Panc1 (cell line): ENCODE measurements at regions not wholly inside any gene's neighbourhood (a gene's known extent, or its start where the extent isn't known, plus 50 kb on each side); places are given as distances from the start of the nearest gene placed in this dataset.

Experiments
- ATAC-seq: fragments of 200-7000 bp; cut with Tn5 transposase; 2 replicates; pipeline ENCODE4 v1.9.1; 2020; ENCODE audit warnings: mild to moderate bottlenecking, moderate library complexity
- BruUV-seq: library from RNA; stranded (reverse); fragments of 400-500 nt; replicated peaks from 2 replicates; lab custom pipeline; 2021; lab: Mats Ljungman, UMichigan
- CTCF ChIA-PET: fragments of 300-600 bp; sonication (Branson Sonifier 250); formaldehyde crosslinking; loops from one replicate; lab custom pipeline; 2022; ENCODE audit warnings: antibody characterized with exemption; lab: Charles Lee
- POLR2A ChIA-PET: fragments of 300-600 bp; sonication (Branson Sonifier 250); formaldehyde crosslinking; loops from one replicate; lab custom pipeline; 2022; ENCODE audit warnings: antibody characterized with exemption; lab: Charles Lee
- DNase-seq: peaks from one replicate; pipeline ENCODE4 v3.0.0-alpha.2; 2010; ENCODE audit warnings: low read depth, low spot score
- H3K27ac ChIP-seq: 2 replicates; pipeline ENCODE4 v1.5.1; 2011; ENCODE audit warnings: mild to moderate bottlenecking, low read length, inconsistent platforms
- H3K27me3 ChIP-seq: fragments of 200-500 bp; sonication (Bioruptor generic); 2 replicates; pipeline ENCODE4 v1.6.0; 2014; ENCODE audit warnings: low read length, inconsistent platforms; ENCODE audit not compliant: control insufficient read depth, insufficient read depth
- H3K36me3 ChIP-seq: fragments of 200-500 bp; sonication (Bioruptor generic); 2 replicates; pipeline ENCODE4 v1.5.1; 2014; ENCODE audit warnings: inconsistent platforms, mild to moderate bottlenecking, low read length, moderate library complexity; ENCODE audit not compliant: control insufficient read depth, insufficient read depth
- H3K4me1 ChIP-seq: 2 replicates; pipeline ENCODE4 v1.5.1; 2011; ENCODE audit warnings: inconsistent platforms, mild to moderate bottlenecking, low read length, moderate library complexity; ENCODE audit not compliant: control insufficient read depth, insufficient read depth
- H3K4me3 ChIP-seq, 2 experiments: 2 replicates each; pipeline ENCODE4 v1.5.1; 2011 to 2012; ENCODE audit warnings: low read depth in 2 of 2, low read length in 2 of 2, mild to moderate bottlenecking in 2 of 2, inconsistent platforms in 1 of 2, moderate library complexity in 1 of 2
- H3K9me3 ChIP-seq: fragments of 200-500 bp; sonication (Bioruptor generic); 2 replicates; pipeline ENCODE4 v1.5.1; 2014; ENCODE audit warnings: low read depth, mild to moderate bottlenecking, inconsistent platforms, low read length, moderate library complexity; ENCODE audit not compliant: control insufficient read depth, insufficient read depth
- CTCF ChIP-seq: fragments of 450-650 bp; IDR thresholded peaks from 2 replicates; pipeline ENCODE4 v1.5.1; 2017; ENCODE audit warnings: mild to moderate bottlenecking
- POLR2AphosphoS5 ChIP-seq: IDR thresholded peaks from 2 replicates; pipeline ENCODE4 v1.6.1; 2012; ENCODE audit warnings: mild to moderate bottlenecking, low read depth, low read length, moderate library complexity
- REST ChIP-seq, 2 experiments: IDR thresholded peaks; 2 replicates each; pipeline ENCODE4 v1.6.1; 2011 to 2012; ENCODE audit warnings: low read depth in 2 of 2, control low read depth in 1 of 2, low read length in 1 of 2, mild to moderate bottlenecking in 1 of 2, moderate library complexity in 1 of 2; ENCODE audit not compliant: insufficient read depth in 1 of 2
- SIN3A ChIP-seq: IDR thresholded peaks from 2 replicates; pipeline ENCODE4 v1.6.1; 2012; ENCODE audit warnings: low read depth, mild to moderate bottlenecking, low read length, moderate library complexity, borderline replicate concordance; ENCODE audit not compliant: insufficient read depth
- TCF7L2 ChIP-seq: IDR thresholded peaks from 2 replicates; pipeline ENCODE4 v1.6.1; 2011; ENCODE audit warnings: mild to moderate bottlenecking, low read depth, low read length, inconsistent platforms
- in situ Hi-C: cut with HindIII; loops from 2 replicates; pipeline ENCODE4 v1.10.0; 2016; ENCODE audit warnings: low sequenced_read_pairs, low pct_unique_long_range_greater_than_20kb
- intact Hi-C: fragments of 100-400 bp; cut with micrococcal nuclease; formaldehyde crosslinking; loops from one replicate; pipeline ENCODE4 v1.10.0; 2022; ENCODE audit not compliant: unreplicated experiment

- Histone ChIP-seq H3K36me3 (no peaks in the 10 kb centered on the region), H3K4me1 (no peaks in the 10 kb centered on the region), H3K27me3 (no peaks in the 10 kb centered on the region), H3K27ac (no peak overlapping the region), H3K9me3 (no peaks in the 10 kb centered on the region), H3K4me3 (no peak overlapping the region)
- BruUV-seq = no TSS peak
- in situ Hi-C loops = no loop called here
- no peak for DNase-seq
- ChIA-PET POLR2A (no interaction called here), CTCF (no interaction called here)
- intact Hi-C loops = no loop called here
- no peak for TF ChIP-seq REST (IDR thresholded peaks at IDR 0.05; ENCODE audit: insufficient read depth in 1 of 2, low read depth in 2 of 2, low read length in 1 of 2)
- TF ChIP-seq POLR2AphosphoS5 = no peak
- peak; percentile 57; the same call in 1 of the 2 replicates for TF ChIP-seq TCF7L2
- no peak for TF ChIP-seq CTCF
- no peak for TF ChIP-seq SIN3A
- no peak for ATAC-seq
Observed at GRCh38 chr6:141141870-141142269, 990.9 kb upstream of the GJE1 start.

GRCh38 chr6:141140905-141141304 lies 991.8 kb upstream of the GJE1 start:
- Histone ChIP-seq H3K4me1 (no peaks in the 10 kb centered on the region), H3K27me3 (no peaks in the 10 kb centered on the region), H3K27ac (no peak overlapping the region; the same call in 1 of the 2 replicates), H3K36me3 (no peaks in the 10 kb centered on the region), H3K4me3 (no peak overlapping the region), H3K9me3 (no peaks in the 10 kb centered on the region)
- no TSS peak for BruUV-seq
- no peak for TF ChIP-seq CTCF
- TF ChIP-seq POLR2AphosphoS5 = no peak
- no peak for TF ChIP-seq SIN3A
- no peak for TF ChIP-seq TCF7L2
- TF ChIP-seq REST (IDR thresholded peaks at IDR 0.05; ENCODE audit: insufficient read depth in 1 of 2, low read depth in 2 of 2, low read length in 1 of 2) = no peak
- in situ Hi-C loops = no loop called here
- no peak for DNase-seq
- ChIA-PET POLR2A (no interaction called here), CTCF (no interaction called here)
- intact Hi-C loops = no loop called here
- no peak for ATAC-seq
